ENCODE measurements at regions not wholly inside any gene's neighbourhood (a gene's known extent, or its start where the extent isn't known, plus 50 kb on each side); places are given as distances from the start of the nearest gene placed in this dataset.

DNA sequence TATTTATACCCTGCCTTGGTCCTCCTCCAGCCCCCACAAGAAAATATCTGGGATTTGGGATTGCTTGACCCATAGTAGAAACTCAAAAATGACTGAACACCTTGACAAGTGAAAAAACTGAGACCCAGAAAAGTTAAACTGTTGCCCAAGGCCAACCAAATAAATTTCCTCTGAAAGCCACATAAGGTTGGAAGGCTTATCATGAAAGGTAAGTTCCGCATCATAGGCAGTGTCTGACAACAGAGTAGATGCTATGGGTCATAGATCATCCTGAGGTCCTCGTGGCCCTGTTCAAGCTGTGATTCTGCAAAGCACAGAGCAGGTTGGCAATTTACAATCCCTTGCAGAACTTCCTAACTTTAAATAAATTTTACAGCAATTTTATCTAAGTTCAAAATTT lies 140.8 kb upstream of the TSC22D2 start:
- DNase-seq (ENCODE audit: low read depth), result no peak

DNA sequence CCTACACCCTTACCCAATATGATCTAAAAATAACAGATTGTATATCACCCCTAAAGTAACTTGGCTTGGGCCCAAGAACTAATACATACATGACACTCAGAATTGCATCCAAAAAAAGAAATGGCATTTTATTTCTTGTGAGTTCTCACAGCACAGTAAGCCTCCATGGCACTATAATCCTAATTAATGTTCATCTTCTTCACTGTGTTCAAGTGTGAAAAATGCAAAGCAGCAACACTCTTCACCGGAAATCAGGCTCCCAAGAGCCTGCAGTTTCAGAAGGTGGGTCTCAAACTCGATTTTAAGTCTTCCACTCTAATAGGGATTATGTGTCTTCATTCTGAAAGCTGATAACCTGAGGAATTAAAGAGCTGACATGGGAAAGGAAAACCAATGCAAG lies 142.8 kb upstream of the TSC22D2 start:
- DNase-seq (ENCODE audit: low read depth), result no peak

DNA sequence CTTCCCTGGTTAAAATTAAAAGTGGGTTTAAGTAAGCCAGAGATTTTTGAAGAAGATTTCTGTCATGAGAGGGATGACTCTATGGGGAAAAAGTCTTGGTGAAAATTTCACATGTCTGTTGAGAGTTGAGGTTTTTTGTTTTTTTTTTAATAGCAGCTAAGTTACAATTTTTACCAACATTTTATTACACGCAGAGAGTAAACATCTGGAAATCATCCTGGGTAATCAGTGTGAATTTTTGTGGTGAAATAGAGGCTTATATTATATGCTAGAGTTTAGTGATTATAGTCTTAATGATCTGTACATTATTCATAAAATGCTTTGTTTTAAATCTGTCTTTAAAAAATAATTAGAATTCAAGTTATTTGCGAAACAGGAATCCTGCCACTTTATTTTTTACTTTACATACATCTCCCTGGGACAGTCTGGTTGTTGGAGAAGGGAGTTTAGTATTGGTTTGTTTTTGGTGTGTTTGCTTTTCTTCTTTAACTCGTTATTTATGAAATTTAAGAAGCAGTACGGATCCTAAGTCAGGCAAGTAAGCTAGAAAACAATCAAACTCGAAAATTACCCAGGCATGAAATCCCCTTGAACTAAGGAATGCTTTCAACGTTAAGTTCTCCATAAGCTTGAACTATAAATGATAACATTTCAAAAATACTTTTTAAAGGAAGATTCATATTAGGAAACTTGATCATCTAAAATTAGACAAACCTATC lies 143.4 kb upstream of the TSC22D2 start:
- DNase-seq (ENCODE audit: low read depth), result no peak

DNA sequence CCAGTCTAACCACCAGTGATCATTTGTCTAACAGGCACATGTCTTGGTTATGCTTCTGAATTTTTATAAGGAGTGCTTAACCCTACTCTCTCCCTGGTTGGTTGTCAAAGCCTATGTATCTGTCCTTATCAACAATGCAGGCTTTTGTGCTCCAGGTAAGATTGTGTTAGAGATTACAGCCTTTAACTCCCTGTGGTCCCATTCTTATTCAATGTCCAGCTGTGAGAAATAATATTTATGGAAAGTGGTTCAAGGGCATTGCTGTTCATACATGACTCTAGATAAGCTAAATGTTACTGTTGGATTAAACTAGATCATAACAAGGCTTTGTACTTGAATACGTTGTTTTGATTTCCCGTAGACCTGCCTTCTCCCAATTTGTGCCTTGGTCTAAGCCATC lies 146.1 kb upstream of the TSC22D2 start:
- no peak for DNase-seq (ENCODE audit: low read depth)

DNA sequence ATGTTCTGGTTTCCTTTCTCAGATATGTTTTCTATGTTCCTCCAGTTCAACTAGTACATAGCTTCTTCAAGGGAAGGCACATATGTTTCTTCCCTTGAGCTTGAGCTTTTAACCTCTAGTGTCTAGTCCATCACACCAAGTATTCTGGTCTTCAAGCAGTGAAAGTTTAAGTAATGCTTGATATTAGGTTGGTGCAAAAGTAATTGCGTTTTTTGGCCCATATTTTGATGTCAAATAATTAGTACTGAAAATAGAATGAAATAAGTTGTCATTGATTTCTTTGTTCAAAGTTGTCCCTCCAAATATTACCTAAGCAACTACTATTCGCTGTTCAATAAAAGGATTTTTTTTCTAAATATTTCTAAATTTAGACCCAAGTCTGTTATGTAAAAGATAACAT lies 146.7 kb upstream of the TSC22D2 start:
- no peak for DNase-seq (ENCODE audit: low read depth)

DNA sequence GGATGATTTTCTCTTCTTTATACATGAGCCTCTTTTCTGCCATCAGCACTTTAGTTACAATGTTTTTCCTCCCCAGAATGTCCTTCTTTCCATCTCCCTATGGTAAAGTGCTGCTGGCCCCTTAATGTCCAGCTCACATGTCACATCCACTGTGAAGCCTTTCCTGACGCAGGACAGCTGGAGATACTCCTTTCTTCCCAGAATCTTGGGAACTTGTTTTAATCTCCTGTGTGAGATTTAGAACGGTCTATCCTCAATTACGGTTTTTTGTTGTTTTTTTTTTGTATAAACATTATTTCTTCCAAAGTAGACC lies 147.7 kb upstream of the TSC22D2 start:
- DNase-seq (ENCODE audit: low read depth), result no peak

DNA sequence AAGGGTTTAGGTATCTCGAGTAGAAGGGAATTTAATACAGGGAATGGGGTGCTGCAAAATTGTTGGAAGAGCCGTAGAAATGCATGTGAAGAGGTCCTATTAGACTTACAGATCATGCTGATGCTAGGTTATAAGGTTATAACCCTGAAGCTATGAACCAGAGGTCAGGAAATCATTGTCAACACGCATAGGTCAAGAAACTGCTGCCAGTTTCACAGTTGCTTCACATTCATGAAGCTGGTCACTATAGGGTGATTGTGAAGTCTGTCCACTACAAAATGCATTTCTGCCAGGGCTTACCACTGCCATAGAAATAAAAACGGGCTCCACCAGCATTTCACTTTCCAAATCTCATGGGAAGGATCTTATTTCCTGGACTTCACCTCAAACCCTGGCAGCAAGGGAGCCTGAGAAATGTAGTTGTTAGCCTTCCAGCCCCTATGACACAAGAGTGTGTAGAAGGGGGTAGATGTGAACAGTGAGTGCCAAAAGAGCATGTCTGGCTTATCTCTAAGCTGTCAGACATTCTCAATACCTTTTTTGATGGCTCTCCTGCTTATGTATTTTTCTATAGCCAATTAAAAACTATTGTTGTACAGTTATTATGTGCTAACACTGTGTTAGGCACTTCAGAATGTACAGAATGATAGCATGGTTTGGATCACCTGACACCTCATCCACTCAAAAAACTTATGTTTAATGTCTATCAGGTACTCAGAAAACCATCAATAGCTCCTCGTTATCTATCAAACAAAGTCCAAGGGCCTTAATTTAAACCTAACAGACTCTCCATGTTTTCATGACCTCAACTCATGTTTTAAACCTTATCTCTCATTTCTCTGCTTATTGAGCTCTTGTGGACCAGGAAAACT lies 148.3 kb upstream of the TSC22D2 start:
- DNase-seq (ENCODE audit: low read depth), result no peak

DNA sequence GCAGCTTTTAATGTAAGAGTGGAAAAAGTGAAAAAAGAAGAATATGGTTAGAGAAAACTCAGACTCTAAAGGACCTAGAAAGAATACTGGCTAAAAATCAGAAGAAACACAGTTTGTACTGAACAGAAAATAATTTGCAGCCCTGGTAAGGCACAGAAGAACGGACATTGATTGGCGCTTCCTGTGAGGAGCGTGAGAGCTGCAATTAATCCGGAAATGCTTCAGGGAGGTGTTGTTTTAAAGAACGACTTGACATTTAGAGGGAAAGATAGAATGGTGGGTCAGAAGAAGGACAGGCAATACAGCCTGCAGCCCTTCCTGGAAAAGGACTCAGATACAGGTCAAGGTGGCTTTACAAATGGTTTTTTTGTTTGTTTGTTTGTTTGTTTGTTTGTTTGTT lies 151.3 kb upstream of the TSC22D2 start:
- no peak for DNase-seq (ENCODE audit: low read depth)

DNA sequence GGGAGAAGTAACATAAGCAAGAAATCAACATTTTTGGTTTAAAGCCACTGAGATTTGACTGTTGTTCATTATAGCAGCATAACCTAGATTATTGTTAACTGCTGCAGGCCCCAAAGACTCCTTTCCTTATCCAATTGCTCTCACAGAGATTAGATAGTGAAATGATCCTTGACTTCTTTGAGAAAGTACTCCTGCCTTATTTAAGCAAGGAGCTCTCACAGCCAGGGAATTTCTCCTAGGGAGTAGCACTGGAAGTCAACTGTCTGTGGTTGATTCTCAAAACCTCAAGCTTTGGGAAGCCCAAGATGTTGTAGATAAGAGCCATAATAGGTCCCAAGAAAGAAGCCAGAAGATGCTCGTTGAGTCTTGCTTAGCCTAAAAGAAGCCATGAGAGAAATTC lies 151.8 kb upstream of the TSC22D2 start:
- DNase-seq (ENCODE audit: low read depth), result no peak

DNA sequence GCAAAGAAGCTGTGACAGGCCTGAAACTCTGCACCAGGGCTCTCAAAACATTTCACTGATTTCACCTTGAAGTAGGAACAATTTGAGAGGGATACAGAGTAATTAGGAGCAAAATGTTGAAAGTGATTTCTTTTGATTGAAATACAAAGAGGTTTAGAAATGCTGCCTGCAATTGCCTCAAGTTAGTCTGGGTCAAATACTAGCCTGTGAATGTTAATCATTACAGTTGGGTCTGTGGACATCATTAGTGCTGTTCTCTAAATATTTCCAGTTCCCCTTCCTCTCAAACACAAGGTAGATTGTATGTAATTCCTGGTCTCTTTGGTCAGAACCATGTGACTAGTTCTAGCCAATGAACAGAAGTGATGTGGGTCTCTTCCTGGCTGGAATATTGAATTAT lies 152.3 kb upstream of the TSC22D2 start:
- DNase-seq (ENCODE audit: low read depth), result no peak

DNA sequence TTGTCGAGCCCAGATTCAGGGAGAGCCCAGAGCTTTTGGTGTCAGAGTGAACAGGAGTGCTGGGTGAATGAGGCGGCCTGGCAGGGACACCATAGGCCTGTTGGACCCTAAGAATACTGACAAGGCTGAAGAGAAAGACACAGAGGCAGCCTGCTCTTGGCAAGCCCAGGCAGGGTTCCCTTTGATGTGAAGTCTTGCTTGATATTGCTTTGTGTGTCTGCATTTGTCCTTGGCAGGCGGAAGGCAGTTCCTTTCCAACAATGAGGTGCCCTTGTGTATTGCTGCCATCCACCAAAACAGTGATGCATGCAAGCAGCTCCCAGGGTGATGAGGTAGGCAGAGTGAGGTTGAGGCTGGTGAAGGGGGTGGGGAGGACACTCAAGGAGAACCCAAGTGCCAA lies 152.7 kb upstream of the TSC22D2 start:
- no peak for DNase-seq (ENCODE audit: low read depth)

DNA sequence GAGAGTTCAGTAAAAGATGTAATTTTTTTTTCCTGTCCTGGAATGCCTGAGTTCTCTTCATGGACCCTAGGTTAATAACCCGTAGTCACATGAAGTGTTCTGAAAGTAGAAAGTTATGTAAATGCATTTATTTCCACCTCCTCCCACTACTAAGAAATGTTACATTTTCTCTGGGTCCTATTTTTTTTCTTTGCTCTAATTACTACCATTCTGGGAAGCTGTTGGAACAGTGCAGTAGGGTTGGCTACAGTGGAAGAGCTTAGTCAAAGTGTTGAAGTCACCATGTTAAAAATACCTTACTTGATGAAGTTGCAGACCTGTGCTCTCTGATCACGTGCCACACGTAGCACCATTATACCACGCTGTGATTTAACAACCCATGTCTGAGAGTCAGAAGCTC lies 153.8 kb upstream of the TSC22D2 start:
- DNase-seq (ENCODE audit: low read depth), result no peak

DNA sequence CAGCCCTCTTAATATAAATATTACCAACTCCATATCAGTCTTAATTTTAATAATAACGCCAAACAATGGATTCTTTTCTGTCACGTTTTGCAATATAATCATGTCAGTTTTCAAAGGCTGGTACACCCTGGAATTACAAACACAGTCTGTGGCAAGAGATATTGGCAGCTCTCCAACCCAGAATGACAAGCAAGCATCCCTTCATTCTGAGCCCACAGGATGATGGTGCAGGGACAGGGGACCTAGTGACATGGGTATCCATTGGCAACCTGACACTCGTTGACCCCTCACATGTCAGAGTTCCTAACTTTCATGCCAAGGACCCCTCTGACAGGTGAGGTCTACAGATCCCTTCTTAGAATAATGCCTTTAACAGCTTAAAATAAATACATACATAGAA lies 154.5 kb upstream of the TSC22D2 start:
- no peak for DNase-seq (ENCODE audit: low read depth)

DNA sequence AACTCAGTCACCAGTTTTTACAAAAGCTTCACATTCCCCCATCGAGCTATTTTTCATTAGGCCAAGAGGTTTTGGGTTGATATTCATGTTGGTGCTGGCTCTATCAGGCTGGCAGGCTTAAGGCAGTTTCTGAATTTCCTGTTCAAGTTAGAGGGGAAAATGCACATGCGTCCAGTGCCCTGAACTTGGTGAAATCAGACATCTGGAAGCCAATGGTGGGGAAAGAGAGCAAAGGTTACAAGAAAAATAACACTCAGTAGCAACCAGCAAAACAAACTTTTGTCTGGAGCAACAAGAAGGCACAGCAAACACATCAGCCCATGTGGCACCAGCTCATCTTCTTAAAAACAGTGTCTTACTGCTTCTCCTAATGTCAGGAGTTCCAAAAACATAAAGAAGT lies 155.6 kb upstream of the TSC22D2 start:
- no peak for DNase-seq (ENCODE audit: low read depth)

DNA sequence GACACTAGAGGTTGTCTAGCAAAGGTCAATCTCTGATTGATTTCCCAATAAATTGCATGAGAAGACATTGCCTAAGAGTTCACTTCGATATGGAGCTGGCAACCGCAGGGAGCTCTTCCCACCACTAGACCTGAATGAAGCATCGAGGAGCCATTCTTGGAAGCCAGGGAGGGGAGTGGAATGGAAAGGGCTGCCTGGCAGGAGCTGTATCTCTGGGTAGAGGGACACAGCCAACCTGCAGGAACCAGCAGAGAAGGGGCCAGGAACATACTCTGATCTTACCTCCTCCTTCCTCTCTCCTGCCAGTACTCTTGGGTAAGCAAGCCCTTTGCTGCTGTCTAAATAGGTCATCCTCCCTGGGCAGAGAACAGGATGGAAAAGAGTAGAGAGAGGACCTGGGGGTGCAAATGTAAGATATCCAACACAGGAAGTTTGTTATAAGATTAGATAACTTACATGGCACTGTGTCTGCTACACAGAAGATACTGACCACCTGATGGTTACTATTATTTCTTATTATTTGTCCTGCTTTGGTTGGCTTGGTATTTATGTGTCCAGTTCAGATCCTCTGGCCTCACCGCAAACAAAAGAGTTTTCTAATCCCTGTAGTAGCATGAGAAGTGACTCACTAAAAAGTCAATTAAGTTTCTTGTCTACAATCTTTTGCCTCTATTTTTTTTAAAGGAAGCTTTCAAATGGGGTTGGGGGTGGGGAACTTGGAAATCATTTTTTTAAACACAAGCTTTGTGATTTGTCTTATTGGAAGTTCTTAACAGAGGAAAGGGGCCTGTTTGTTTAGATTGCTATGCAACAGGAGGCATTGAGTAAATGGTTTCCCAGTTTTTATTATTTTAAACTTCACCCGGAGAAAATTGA lies 156.7 kb upstream of the TSC22D2 start:
- no peak for DNase-seq (ENCODE audit: low read depth)

DNA sequence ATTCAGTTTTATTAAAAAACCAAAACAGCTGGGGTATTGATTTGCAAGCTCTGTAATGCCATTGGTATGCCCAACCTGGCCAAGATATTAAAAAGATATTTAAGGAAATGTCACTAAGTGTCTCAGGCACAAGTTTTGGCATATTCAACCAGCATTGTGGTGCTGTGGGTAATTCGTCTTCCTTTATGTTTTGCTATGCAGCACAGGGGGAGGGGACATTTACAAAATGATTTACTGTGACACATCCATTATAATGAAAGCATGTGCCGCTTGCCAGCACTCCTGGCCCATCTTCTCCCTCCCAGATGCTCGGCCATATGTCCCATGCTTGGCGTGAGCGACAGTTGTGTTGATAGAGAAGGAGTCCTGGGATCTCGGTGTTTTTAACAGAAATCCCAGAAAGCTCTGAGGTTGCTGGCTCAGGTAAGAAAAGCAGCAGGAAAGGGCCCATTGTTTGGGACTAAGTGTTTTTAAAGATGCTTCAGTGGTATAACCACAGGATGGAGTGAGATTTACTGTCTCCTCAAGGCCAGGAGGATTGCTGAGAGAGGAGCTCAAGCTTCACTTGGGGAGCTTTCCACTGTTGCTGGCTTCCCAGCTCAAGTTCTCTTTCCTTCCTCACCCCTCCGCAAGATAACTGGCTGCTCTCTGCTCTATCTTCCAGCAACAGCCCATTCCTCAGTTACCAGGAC lies 158.2 kb upstream of the TSC22D2 start:
- no peak for DNase-seq (ENCODE audit: low read depth)

DNA sequence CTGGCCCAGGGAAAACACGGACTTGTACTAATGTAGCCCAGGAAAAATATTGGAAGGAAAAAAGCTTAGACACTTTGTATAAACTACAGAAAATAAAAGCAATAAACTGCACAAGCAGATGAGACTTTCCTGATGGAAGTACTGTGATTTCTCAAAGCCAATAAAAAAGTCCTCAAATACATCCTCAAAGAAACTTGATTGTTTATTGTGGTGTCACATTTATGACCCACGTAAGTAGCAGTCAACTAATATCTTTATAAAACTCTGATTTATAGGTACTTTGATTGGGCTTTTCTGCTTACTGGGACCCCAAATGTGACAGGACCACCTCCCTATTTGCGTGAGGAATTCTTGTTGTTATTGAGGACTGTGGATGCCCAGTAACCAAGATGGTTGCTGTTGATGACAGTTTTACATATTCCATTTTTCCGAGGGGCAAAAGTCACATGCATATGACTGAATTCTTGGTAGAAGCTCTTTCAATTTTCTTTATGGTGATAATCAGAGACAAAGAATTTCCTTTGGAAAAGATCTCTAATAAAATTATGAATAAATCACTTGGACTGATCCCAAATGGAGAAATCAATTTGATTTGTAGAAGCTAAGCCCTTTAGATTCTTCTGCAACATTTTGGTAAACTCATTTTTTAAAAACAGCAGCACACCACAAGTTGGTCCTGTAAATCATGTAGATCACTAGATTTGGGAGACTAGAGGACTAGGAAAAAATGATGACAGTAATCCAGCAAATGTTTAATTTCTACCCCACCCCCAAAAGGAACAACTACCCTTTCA lies 159.0 kb upstream of the TSC22D2 start:
- DNase-seq (ENCODE audit: low read depth), result no peak

DNA sequence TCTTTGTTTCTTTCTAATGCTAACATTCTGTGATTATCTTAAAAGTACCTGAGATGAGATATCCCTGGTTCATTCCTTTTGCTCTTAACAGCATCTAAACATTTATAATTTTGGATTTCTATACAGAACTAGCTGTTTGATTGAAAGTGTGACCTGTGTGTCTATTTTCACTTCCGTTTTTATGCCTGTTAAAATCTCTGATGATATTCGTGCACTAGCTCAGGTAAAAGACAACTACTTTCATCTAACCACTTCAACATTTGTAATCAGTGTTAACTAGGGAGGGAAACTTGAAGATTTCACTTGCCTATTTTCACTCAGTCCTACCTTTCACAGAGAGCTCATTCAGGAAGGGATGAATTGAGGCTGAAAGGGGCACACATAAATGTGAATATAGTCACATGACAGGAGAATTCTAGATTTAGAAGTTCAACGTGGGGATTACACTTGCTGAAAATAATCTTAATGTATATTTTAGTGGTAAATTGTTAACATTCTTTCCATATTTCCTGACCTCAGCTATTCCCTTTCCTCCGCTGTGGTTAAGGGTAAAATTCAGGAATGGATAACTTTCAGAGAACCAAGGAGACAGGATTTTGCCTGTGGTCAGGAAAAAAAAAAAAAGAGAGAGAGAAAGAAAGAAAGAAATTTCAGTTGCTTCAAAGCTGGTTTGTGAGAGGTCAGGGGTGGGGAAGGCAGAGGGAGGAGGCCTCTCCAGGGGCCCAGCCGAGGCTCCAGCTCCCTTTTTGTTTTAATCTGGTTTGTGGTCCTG lies 159.8 kb upstream of the TSC22D2 start:
- DNase-seq (ENCODE audit: low read depth), result no peak

DNA sequence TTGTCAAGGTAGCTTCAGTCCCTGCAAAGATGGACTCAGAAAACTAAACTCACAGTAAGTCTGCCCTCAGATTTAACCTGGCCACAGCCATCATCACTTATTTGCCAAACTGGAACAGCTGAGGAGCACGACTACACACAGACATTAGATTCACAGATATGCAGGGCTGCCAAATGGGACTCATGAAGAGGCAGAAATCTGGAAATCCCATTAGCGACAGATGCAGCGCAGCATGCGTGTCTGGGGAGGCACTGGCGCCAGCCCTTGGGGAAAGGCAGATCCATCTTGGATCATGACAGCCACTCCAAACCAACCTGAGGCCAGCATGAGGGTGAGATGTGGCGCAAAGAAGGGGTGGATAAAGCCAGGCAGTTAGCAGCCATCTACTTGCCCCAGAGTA lies 160.7 kb upstream of the TSC22D2 start:
- no peak for DNase-seq (ENCODE audit: low read depth)

DNA sequence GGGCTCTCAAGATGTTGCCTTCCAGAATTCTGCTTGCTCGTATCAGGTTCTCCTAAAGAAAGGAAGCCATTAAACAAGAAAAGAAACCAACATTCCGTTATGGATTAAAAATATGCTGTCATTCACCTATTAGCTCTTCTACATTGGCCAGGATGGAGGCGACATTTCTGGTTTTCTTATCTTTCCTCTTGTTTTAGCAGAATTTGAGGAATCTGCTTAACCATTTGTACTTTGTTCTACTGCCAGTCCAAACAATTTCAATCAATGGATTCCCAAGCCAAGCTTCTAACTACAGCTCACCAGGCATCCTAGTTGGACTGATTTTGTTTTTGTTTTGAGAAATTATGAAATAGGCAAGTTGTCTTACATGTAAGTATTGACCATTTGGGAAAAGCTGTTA lies 164.6 kb upstream of the TSC22D2 start:
- no peak for DNase-seq (ENCODE audit: low read depth)
